CD4-positive, alpha-beta T cell treated with Interleukin-10 for 1 hour (primary cell): ENCODE measurements at regions not wholly inside any gene's neighbourhood (a gene's known extent, or its start where the extent isn't known, plus 50 kb on each side); places are given as distances from the start of the nearest gene placed in this dataset.
"Not testable (repeated sequence)": the region's sequence is repeated elsewhere in the genome, so short reads cannot be mapped to it uniquely, and the experiment has no call there.

ENCODE experiments used
- DNase-seq: peaks from one replicate; pipeline ENCODE4 v3.0.0-alpha.2; 2020

- DNase-seq = no peak
These were observed 221.9 kb upstream of the C1orf174 start for GRCh38 chr1:4121834-4122512.

GRCh38 chr1:4122513-4123160, 222.6 kb upstream of the C1orf174 start:
- DNase-seq = no peak

- DNase-seq = no peak
These were observed 224.6 kb upstream of the C1orf174 start for GRCh38 chr1:4124631-4125145.

GRCh38 chr1:4126251-4126650, 226.2 kb upstream of the C1orf174 start:
- DNase-seq = no peak

GRCh38 chr1:4126731-4127591, 226.9 kb upstream of the C1orf174 start:
- no peak for DNase-seq

- no peak for DNase-seq
These were observed 227.6 kb upstream of the C1orf174 start for GRCh38 chr1:4127592-4128140.

- DNase-seq = no peak
These were observed 228.5 kb upstream of the C1orf174 start for GRCh38 chr1:4128616-4129015.

- no peak for DNase-seq
These were observed 229.6 kb upstream of the C1orf174 start for GRCh38 chr1:4129693-4130092.

GRCh38 chr1:4130096-4130495, 230.0 kb upstream of the C1orf174 start:
- no peak for DNase-seq

GRCh38 chr1:4131734-4132133, 231.7 kb upstream of the C1orf174 start:
- DNase-seq = no peak

GRCh38 chr1:4132352-4133296, 232.6 kb upstream of the C1orf174 start:
- no peak for DNase-seq

GRCh38 chr1:4133297-4133938, 233.3 kb upstream of the C1orf174 start:
- DNase-seq = no peak

- DNase-seq = no peak
These were observed 233.9 kb upstream of the C1orf174 start for GRCh38 chr1:4133939-4134321.

GRCh38 chr1:4135853-4136252, 235.8 kb upstream of the C1orf174 start:
- not testable (repeated sequence) for DNase-seq

- no peak for DNase-seq
These were observed 237.7 kb upstream of the C1orf174 start for GRCh38 chr1:4137621-4138415.

GRCh38 chr1:4139646-4140045, 239.6 kb upstream of the C1orf174 start:
- no peak for DNase-seq

GRCh38 chr1:4140241-4140640, 240.2 kb upstream of the C1orf174 start:
- no peak for DNase-seq

GRCh38 chr1:4140821-4141220, 240.7 kb upstream of the C1orf174 start:
- DNase-seq = no peak

- no peak for DNase-seq
These were observed 244.4 kb upstream of the C1orf174 start for GRCh38 chr1:4144349-4144971.

- no peak for DNase-seq
These were observed 246.0 kb upstream of the C1orf174 start for GRCh38 chr1:4146101-4146500.
